ENCODE measurements at regions not wholly inside any gene's neighbourhood (a gene's known extent, or its start where the extent isn't known, plus 50 kb on each side); places are given as distances from the start of the nearest gene placed in this dataset.

DNA sequence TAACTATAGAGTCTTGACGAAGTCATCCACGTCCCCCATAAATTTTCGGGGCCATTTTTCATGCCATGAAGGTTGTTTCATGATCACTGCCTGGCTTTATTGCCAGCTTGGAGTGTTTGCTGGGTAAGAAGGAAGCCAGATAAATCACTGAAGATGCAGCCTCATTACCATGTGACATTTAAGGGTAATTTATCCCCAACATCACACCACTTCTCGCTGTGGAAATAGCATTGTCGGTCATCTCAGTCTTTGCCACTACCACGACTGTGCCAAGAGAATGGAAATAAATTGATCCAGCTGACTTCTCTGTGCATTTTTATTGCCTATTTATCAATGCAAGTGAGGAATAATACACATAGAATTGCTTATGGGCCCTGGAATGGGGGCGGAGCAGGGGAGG is 617.9 kb downstream of the AJAP1 start:
- TF ChIP-seq POLR2A (IDR thresholded peaks at IDR 0.05) (no peak), POLR2AphosphoS5 (IDR thresholded peaks at IDR 0.05) (no peak), EP300 (IDR thresholded peaks at IDR 0.05) (no peak)
- TF ChIP-seq, protein P1, sequence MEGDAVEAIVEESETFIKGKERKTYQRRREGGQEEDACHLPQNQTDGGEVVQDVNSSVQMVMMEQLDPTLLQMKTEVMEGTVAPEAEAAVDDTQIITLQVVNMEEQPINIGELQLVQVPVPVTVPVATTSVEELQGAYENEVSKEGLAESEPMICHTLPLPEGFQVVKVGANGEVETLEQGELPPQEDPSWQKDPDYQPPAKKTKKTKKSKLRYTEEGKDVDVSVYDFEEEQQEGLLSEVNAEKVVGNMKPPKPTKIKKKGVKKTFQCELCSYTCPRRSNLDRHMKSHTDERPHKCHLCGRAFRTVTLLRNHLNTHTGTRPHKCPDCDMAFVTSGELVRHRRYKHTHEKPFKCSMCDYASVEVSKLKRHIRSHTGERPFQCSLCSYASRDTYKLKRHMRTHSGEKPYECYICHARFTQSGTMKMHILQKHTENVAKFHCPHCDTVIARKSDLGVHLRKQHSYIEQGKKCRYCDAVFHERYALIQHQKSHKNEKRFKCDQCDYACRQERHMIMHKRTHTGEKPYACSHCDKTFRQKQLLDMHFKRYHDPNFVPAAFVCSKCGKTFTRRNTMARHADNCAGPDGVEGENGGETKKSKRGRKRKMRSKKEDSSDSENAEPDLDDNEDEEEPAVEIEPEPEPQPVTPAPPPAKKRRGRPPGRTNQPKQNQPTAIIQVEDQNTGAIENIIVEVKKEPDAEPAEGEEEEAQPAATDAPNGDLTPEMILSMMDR (IDR thresholded peaks at IDR 0.05): no peak
